H7 (cell line): ENCODE measurements at regions not wholly inside any gene's neighbourhood (a gene's known extent, or its start where the extent isn't known, plus 50 kb on each side); places are given as distances from the start of the nearest gene placed in this dataset.
A peak's percentile ranks its signal among the peaks of the same experiment; 100 is the strongest.

ENCODE experiments used
- DNase-seq: peaks from one replicate; pipeline ENCODE4 v3.0.0; 2012
- H3K27me3 ChIP-seq: 2 replicates; pipeline ENCODE4 v1.6.0; 2011; ENCODE audit warnings: mild to moderate bottlenecking, low read length; ENCODE audit not compliant: control insufficient read depth, insufficient read depth
- H3K36me3 ChIP-seq: replicated peaks from 2 replicates; pipeline ENCODE4 v1.5.1; 2011; ENCODE audit warnings: low read length; ENCODE audit not compliant: control insufficient read depth, insufficient read depth
- H3K4me3 ChIP-seq: 2 replicates; pipeline ENCODE4 v1.5.1; 2011; ENCODE audit warnings: low read depth, mild to moderate bottlenecking, control low read depth, low read length, moderate library complexity; ENCODE audit not compliant: insufficient read depth

- H3K27me3 ChIP-seq, result no peaks in the 10 kb centered on the region
- H3K36me3 ChIP-seq, result no peaks in the 10 kb centered on the region
- no peak overlapping the region for H3K4me3 ChIP-seq
- no peak for DNase-seq
Measured at GRCh38 chr16:5442054-5442453, 344.5 kb upstream of the EEF2KMT start.

DNA sequence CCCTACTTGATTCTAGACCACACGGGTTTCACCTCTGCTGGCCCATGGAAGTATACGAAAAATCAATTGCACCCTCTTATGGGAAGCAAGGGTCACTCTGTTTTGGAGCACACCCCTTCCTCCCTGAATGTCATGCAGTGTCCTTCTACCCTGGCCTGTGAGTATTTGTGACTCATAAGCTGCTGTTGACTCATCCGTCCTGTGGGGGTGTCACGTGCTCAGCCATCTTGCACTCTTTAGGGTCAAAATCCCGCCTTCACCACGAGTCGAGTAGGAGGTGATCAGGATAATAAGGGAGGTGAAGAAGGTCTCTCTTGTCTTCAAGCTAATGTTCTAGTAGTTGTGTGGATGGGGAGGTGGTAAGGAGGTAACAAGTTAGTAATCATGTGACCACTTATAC is 341.0 kb upstream of the EEF2KMT start:
- Histone ChIP-seq H3K27me3 (no peaks in the 10 kb centered on the region), H3K4me3 (no peak overlapping the region), H3K36me3 (no peaks in the 10 kb centered on the region)
- no peak for DNase-seq

DNA sequence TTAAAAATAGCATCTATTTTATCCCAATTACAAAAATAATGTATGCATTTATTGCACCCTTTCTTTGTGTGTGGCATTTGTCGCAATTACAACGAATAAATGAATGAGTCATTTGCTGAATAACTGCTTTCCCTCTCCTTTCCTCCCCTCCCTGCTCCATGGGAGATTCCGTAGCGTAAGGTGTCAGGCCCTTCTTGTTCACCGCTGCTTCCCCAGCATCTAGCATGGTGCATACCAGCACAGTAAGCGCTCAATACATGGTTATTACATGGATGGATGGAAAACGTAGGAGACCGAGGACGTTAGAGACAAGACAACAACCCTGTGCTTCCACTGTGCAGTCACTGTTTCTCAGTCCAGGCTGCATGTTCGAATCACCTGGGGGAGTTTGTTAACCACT is 336.0 kb upstream of the EEF2KMT start:
- Histone ChIP-seq H3K4me3 (no peak overlapping the region), H3K36me3 (no peaks in the 10 kb centered on the region), H3K27me3 (no peaks in the 10 kb centered on the region)
- DNase-seq, result no peak

DNA sequence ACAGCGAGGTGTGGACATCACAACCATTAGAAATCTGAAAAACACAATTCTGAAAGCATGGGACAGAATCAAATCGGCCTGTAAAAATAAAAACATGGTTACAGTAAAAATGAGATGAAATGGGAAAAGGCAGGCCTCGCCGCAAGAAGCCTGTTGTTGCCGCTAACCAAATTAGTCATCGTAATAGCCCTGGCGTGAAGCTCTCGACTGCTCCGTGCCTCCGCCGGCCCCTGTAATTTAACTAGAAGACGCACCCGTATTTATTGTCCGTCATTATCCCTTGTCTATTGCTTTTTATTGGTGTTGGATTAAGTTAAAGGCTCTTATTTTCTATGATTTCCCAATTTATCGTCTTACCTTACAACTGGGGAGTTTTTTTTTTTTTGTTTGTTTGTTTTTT is 334.6 kb upstream of the EEF2KMT start:
- Histone ChIP-seq H3K27me3 (no peaks in the 10 kb centered on the region), H3K4me3 (no peak overlapping the region), H3K36me3 (no peaks in the 10 kb centered on the region)
- DNase-seq, result no peak

DNA sequence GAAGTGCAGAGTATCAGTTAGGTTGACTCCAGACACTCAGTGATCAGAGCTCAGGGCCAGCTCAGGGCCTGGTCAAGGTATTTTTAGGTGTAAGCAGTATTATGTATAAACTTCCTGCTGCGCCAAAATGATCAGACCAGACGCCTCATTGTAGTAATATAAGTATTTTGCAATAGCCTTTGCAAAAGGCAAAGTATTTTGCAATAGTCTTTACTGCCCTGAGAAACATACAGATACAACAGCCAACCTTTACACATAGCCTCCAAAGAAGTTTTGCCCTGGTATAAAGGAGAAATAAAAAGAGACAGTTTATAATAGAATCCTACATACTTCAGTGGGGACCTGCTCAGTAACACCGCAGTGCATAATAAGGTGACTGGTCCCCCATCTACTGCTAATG is 333.0 kb upstream of the EEF2KMT start:
- Histone ChIP-seq H3K4me3 (no peak overlapping the region), H3K36me3 (no peaks in the 10 kb centered on the region), H3K27me3 (no peaks in the 10 kb centered on the region)
- DNase-seq, result no peak

DNA sequence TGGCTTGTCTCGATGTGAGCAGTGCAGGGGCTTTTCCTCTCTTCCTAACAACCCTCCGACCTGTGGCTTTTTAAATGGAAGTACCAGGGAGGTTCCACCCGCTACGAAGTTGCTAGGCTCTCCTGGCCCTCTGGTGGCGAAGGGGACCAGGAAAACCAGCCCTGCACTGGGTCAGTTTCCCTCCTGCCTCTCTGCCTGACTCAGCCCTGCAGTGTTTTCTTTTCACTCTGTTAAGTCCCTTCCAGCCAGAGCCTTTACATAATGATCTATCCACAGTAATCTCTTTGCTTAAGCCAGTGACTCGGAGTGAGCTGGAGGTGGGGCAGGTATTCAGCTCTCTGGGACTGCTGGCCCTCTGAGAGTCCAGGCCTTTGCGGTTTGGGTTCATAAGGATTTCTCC is 331.3 kb upstream of the EEF2KMT start:
- H3K36me3 ChIP-seq, result no peaks in the 10 kb centered on the region
- no peak overlapping the region for H3K4me3 ChIP-seq
- H3K27me3 ChIP-seq, result no peaks in the 10 kb centered on the region
- DNase-seq, result peak; percentile 76

GRCh38 chr16:5427571-5427970 is 330.0 kb upstream of the EEF2KMT start:
- no peaks in the 10 kb centered on the region for H3K27me3 ChIP-seq
- H3K4me3 ChIP-seq, result no peak overlapping the region
- DNase-seq, result no peak
- H3K36me3 ChIP-seq, result no peaks in the 10 kb centered on the region

DNA sequence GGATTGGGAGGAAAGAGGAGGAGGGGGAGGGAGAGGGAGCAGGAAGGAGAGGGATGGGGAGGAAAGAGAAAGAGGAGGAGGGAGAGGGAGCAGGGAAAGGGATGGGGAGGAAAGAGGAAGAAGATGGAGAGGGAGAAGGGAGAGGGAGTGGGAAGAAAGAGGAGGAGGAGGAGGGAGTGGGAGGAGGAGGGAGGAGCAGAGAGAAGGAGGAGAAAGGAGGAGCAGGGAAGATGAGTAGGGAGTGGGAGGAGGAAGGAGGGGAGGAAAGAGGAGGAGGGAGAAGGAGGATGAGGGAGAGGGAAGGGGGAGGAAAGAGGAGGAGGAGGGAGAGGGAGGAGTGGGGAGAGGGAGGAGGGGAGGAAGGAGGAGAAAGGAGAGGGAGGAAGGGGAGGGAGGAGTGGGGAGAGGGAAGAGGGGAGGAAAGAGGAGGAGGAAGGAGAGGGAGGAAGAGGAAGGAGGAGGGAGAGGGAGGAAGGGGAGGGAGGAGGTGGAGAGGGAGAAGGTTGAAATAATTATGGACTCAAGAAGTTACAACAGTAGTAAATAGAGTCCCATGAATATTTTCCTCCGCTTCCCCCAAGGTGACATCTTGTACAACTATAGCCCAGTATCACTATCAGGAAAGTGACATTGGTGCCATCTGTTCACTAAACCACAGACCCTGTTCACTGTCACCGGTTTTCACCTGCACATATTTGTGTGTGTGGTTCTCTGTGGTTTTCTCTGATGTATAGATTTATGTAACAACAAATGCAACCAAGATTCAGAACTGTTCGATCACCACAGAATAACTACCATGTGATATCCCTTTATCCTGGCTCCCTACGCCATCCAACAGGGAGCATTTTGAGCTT is 325.3 kb upstream of the EEF2KMT start:
- Histone ChIP-seq H3K27me3 (no peaks in the 10 kb centered on the region), H3K36me3 (no peaks in the 10 kb centered on the region), H3K4me3 (no peak overlapping the region)
- DNase-seq, result no peak

- DNase-seq, result no peak
- Histone ChIP-seq H3K4me3 (no peak overlapping the region), H3K27me3 (no peaks in the 10 kb centered on the region), H3K36me3 (no peaks in the 10 kb centered on the region)
Measured at GRCh38 chr16:5422047-5422446, 324.5 kb upstream of the EEF2KMT start.

- no peak for DNase-seq
- Histone ChIP-seq H3K4me3 (no peak overlapping the region), H3K36me3 (no peaks in the 10 kb centered on the region), H3K27me3 (no peaks in the 10 kb centered on the region)
Measured at GRCh38 chr16:5416013-5416412, 318.4 kb upstream of the EEF2KMT start.

DNA sequence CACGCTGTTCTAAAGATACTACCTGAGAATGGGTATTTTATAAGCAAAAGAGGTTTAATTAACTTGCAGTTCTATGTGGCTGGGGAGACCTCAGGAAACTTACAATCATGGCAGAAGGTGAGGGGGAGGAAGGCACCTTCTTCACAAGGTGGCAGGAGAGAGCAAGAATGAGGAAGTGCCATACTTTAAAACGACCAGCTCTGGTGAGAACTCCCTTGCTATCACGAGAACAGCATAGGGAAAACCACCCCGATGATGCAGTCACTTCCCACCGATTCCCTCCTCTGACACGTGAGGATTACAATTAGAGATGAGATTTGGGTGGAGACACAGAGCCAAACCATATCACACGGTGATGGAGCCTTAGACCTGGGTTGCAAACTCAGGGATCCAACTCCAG is 317.5 kb upstream of the EEF2KMT start:
- peak; percentile 41 for DNase-seq
- H3K4me3 ChIP-seq, result no peak overlapping the region
- H3K36me3 ChIP-seq, result no peaks in the 10 kb centered on the region
- H3K27me3 ChIP-seq, result no peaks in the 10 kb centered on the region

DNA sequence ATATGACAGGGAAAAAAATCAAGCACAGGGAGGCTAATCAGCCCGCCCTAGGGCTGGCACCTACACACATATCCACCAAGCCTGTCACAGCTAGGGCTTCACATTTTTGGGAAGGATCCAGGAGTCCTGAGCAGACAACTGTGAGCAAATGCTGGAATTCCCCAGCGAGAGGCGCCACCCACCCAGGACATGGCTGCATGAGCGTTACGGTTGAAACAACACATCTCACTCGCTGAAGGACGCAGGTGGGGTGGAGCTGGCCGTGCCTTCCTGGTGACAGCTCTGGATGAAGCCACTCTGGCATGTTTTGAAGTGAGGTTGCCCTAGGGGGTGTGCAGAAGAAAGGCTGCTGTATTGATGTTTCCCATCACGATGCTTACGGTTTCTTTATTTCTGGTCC is 315.1 kb upstream of the EEF2KMT start:
- no peaks in the 10 kb centered on the region for H3K36me3 ChIP-seq
- no peaks in the 10 kb centered on the region for H3K27me3 ChIP-seq
- DNase-seq, result peak; percentile 53
- H3K4me3 ChIP-seq, result no peak overlapping the region

DNA sequence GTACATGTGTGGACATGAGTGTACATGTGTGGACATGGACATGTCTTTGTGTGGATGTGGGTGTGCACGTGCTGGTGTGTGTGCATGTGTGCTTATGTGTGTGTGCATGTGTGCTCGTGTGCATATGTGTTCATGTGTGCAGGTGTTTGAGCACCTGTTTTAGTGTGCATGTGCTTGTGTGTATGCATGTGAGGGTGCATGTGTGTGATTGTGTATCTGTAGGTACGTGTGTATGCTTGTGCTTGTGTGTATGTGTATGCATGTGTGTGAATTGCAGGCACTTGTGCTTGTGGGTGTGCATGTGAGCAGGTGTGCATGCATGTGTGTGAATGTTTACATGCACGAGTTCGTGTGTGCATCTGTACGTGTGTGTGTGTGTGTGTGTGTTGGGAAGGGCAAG is 300.6 kb upstream of the EEF2KMT start:
- H3K4me3 ChIP-seq, result no peak overlapping the region
- DNase-seq, result no peak
- H3K27me3 ChIP-seq, result no peaks in the 10 kb centered on the region
- no peaks in the 10 kb centered on the region for H3K36me3 ChIP-seq

DNA sequence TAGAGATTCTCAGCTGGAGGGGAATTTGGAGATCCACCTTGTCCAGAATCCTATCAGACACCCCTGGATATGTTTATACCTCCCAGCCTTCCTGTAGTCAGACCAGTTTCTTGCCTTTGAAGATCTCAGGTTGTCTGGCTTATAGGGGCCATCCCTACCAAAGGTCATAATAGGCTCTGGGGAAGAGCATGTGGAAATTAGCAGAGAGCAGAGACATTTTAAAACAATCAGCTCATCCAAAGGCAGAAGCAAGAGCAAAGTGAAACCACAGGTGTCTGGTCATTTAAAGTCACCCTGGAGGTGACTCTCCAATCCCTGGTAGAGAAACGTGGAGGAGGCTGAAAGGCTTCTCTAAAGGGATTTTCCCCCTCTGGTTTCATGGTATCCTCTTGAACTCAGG is 299.3 kb upstream of the EEF2KMT start:
- Histone ChIP-seq H3K4me3 (no peak overlapping the region), H3K27me3 (no peaks in the 10 kb centered on the region), H3K36me3 (no peaks in the 10 kb centered on the region)
- DNase-seq, result no peak

DNA sequence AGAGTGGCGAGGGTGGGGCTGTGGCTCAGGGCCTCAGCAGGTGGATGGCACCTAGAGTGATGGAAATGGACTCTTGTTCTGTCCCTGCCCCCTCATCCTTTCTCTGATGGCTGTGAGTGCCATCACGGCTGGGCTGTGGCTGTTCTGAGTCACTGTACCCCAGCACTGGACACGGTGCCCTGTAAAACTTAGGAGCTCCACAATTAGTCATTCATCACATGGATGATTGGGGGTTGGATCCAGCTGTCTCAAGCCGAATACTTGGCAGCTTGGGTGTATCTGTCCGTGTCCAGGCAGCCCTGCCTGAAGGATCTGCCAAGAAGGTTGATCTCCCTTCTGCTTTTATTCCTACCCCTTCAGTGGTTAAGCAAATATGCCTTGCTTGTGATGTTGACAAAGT is 295.5 kb upstream of the EEF2KMT start:
- Histone ChIP-seq H3K36me3 (no peaks in the 10 kb centered on the region), H3K4me3 (no peak overlapping the region), H3K27me3 (no peaks in the 10 kb centered on the region)
- DNase-seq, result no peak

DNA sequence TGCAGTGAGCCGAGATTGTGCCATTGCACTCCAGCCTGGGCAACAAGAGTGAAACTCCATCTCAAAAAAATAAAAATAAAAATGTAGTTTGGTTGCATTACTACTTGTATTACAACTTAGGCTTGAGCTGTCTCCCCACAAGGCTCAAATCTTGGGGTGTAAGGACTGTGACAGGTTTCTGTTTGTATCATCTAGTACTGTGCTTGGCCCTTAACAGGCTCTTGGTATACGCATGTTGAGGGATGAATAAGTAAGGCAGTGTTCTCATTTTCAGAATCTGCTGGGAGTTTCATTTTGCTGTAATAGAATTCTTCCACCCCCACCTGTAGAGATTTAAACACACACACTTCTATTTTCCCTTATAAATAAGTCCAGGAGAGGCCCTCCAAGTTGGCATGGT is 289.4 kb upstream of the EEF2KMT start:
- DNase-seq, result no peak
- Histone ChIP-seq H3K36me3 (no peaks in the 10 kb centered on the region), H3K4me3 (no peak overlapping the region), H3K27me3 (no peaks in the 10 kb centered on the region)
